GF-D8 (cell line): ENCODE measurements at regions not wholly inside any gene's neighbourhood (a gene's known extent, or its start where the extent isn't known, plus 50 kb on each side); places are given as distances from the start of the nearest gene placed in this dataset.

ENCODE experiments used
- DNase-seq: peaks from one replicate; lab custom pipeline; 2025; lab: John Stamatoyannopoulos, UW

DNA sequence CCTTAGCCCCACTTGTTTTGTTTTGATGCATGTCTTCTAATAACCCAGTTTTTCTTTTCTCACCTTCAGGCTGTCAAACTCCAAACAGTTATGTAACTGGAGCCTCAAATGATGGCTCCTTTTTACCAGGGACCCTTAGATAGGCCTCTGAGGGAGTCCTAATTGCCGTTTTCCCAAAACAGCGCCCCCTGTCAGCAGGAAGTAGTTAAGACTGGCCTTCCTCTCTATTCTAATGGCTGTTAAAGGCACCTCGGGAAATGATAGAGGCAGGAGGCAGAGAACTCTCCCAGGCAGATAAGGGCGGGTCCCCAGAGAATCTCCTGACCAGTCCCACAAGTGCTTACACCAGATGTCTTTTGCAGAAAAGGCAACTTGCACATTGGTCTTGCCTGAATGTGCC is 123.2 kb downstream of the KCNS3 start:
- DNase-seq, result no peak

DNA sequence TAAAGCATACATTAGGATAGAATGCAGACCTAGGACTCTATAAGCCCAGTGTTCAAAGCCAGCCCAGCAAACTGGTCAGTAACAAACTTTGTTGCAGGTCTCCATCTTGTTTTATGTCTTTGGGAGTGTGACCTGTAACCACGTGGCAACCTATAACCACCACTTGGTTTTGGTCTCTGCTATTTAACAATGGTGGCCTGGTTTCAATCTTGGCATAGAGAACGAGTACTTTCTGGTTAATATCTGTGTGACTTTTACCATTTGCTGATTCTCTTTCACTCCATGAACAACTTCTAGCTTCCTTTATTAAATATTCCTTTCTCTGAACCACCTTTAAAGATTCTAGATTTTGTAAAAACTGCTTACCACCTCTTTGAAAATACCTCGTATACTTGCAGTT is 118.5 kb downstream of the KCNS3 start:
- no peak for DNase-seq

DNA sequence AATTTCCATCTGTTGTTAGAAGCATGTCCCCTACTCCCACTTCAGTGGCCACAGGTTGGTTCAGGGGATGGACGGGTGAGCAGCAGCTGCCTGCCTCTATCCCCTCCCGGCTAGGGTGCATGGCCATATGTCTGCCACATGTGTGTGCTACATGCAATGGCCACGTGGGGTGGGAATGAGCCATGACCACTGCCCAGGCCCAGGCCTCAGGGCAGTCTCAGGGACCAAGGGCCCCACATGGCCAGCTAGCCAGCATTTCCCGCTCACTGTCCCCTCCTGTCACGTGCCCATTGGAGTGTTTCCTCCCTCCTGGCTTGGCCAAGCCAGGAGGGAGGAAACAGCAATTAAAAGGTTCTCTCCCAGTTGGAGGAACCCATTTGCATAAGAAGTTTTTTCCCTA is 117.1 kb downstream of the KCNS3 start:
- DNase-seq, result no peak
